ENCODE measurements at regions not wholly inside any gene's neighbourhood (a gene's known extent, or its start where the extent isn't known, plus 50 kb on each side); places are given as distances from the start of the nearest gene placed in this dataset.

GRCh38 chr5:57594436-57594835 lies 111.8 kb upstream of the ACTBL2 start:
- 91% methylated on average over 3 of the region's 6 CpGs; no CpG with 5 or more reads in 1 of the 2 experiments for WGBS, 2 experiments (ENCODE audit: insufficient coverage in 2 of 2)

GRCh38 chr5:57592236-57592635 lies 109.6 kb upstream of the ACTBL2 start:
- 80% methylated on average over 1 to 3 of the region's 3 CpGs for WGBS, 2 experiments (ENCODE audit: insufficient coverage in 2 of 2)
- H3K9me3 ChIP-seq (ENCODE audit: control insufficient read depth, low read length) = no peaks in the 10 kb centered on the region
- no peak overlapping the region for H3K4me3 ChIP-seq (ENCODE audit: extremely low read depth, insufficient read depth, low read length, poor library complexity, severe bottlenecking)
- no peaks in the 10 kb centered on the region for H3K4me1 ChIP-seq (ENCODE audit: control insufficient read depth, insufficient read depth, low read length, poor library complexity, severe bottlenecking)
- H3K36me3 ChIP-seq (ENCODE audit: control insufficient read depth, insufficient read depth, low read length) = no peaks in the 10 kb centered on the region
- no peak overlapping the region for H3K27ac ChIP-seq (ENCODE audit: low read depth, low read length, severe bottlenecking)

More at GRCh38 chr5:57594436-57594835, 111.8 kb upstream of the ACTBL2 start:
- Histone ChIP-seq H3K9me3 (ENCODE audit: control insufficient read depth, low read length) (no peaks in the 10 kb centered on the region), H3K4me3 (ENCODE audit: extremely low read depth, insufficient read depth, low read length, poor library complexity, severe bottlenecking) (no peak overlapping the region), H3K4me1 (ENCODE audit: control insufficient read depth, insufficient read depth, low read length, poor library complexity, severe bottlenecking) (no peaks in the 10 kb centered on the region), H3K27ac (ENCODE audit: low read depth, low read length, severe bottlenecking) (no peak overlapping the region), H3K36me3 (ENCODE audit: control insufficient read depth, insufficient read depth, low read length) (no peaks in the 10 kb centered on the region)

- Histone ChIP-seq H3K9me3 (ENCODE audit: control insufficient read depth, low read length) (no peaks in the 10 kb centered on the region), H3K36me3 (ENCODE audit: control insufficient read depth, insufficient read depth, low read length) (no peaks in the 10 kb centered on the region)
These were observed 104.0 kb upstream of the ACTBL2 start for GRCh38 chr5:57586649-57587048.

GRCh38 chr5:57582578-57583070 lies 100.0 kb upstream of the ACTBL2 start:
- no peaks in the 10 kb centered on the region for H3K9me3 ChIP-seq (ENCODE audit: control insufficient read depth, low read length)
- WGBS, 2 experiments (ENCODE audit: insufficient coverage in 2 of 2) = 74 to 100% methylated on average over 1 to 2 of the region's 3 CpGs
- H3K36me3 ChIP-seq (ENCODE audit: control insufficient read depth, insufficient read depth, low read length) = no peaks in the 10 kb centered on the region
- no peak overlapping the region for H3K4me3 ChIP-seq (ENCODE audit: extremely low read depth, insufficient read depth, low read length, poor library complexity, severe bottlenecking)
- no peak overlapping the region for H3K27ac ChIP-seq (ENCODE audit: low read depth, low read length, severe bottlenecking)
- no peaks in the 10 kb centered on the region for H3K4me1 ChIP-seq (ENCODE audit: control insufficient read depth, insufficient read depth, low read length, poor library complexity, severe bottlenecking)

More at GRCh38 chr5:57586649-57587048, 104.0 kb upstream of the ACTBL2 start:
- 100% methylated on average over 1 of the region's 1 CpG for WGBS, 2 experiments (ENCODE audit: insufficient coverage in 2 of 2)
- Histone ChIP-seq H3K27ac (ENCODE audit: low read depth, low read length, severe bottlenecking) (no peak overlapping the region), H3K4me1 (ENCODE audit: control insufficient read depth, insufficient read depth, low read length, poor library complexity, severe bottlenecking) (no peaks in the 10 kb centered on the region), H3K4me3 (ENCODE audit: extremely low read depth, insufficient read depth, low read length, poor library complexity, severe bottlenecking) (no peak overlapping the region)

DNA sequence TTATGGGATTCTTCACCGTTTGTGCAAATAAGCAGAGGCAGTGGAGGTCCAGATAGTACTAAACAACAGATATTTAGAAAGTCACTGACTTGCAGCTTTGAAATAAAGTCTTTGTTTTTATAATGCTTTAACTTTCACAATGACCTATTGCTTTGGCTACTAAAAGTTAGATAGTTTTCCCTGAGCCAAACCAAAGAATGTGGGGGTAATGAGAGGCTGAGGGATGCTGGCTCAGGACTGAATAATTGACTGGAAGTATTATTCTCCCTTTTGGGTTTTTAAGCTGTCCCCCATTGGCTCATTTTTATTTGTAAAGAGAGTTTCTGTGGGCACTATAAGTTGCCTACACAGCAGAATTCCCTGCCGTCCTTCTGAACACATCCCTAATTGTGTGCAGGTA lies 99.2 kb upstream of the ACTBL2 start:
- Histone ChIP-seq H3K9me3 (ENCODE audit: control insufficient read depth, low read length) (no peaks in the 10 kb centered on the region), H3K36me3 (ENCODE audit: control insufficient read depth, insufficient read depth, low read length) (no peaks in the 10 kb centered on the region), H3K27ac (ENCODE audit: low read depth, low read length, severe bottlenecking) (no peak overlapping the region), H3K4me1 (ENCODE audit: control insufficient read depth, insufficient read depth, low read length, poor library complexity, severe bottlenecking) (no peaks in the 10 kb centered on the region), H3K4me3 (ENCODE audit: extremely low read depth, insufficient read depth, low read length, poor library complexity, severe bottlenecking) (no peak overlapping the region)
- WGBS, 2 experiments (ENCODE audit: insufficient coverage in 2 of 2) = 100% methylated on average over 1 of the region's 2 CpGs; no CpG with 5 or more reads in 1 of the 2 experiments

- H3K4me3 ChIP-seq (ENCODE audit: extremely low read depth, insufficient read depth, low read length, poor library complexity, severe bottlenecking) = no peak overlapping the region
- no peaks in the 10 kb centered on the region for H3K4me1 ChIP-seq (ENCODE audit: control insufficient read depth, insufficient read depth, low read length, poor library complexity, severe bottlenecking)
- 71 to 93% methylated on average over 2 to 3 of the region's 4 CpGs for WGBS, 2 experiments (ENCODE audit: insufficient coverage in 2 of 2)
- no peaks in the 10 kb centered on the region for H3K36me3 ChIP-seq (ENCODE audit: control insufficient read depth, insufficient read depth, low read length)
- no peaks in the 10 kb centered on the region for H3K9me3 ChIP-seq (ENCODE audit: control insufficient read depth, low read length)
- no peak overlapping the region for H3K27ac ChIP-seq (ENCODE audit: low read depth, low read length, severe bottlenecking)
These were observed 98.6 kb upstream of the ACTBL2 start for GRCh38 chr5:57581222-57581621.

DNA sequence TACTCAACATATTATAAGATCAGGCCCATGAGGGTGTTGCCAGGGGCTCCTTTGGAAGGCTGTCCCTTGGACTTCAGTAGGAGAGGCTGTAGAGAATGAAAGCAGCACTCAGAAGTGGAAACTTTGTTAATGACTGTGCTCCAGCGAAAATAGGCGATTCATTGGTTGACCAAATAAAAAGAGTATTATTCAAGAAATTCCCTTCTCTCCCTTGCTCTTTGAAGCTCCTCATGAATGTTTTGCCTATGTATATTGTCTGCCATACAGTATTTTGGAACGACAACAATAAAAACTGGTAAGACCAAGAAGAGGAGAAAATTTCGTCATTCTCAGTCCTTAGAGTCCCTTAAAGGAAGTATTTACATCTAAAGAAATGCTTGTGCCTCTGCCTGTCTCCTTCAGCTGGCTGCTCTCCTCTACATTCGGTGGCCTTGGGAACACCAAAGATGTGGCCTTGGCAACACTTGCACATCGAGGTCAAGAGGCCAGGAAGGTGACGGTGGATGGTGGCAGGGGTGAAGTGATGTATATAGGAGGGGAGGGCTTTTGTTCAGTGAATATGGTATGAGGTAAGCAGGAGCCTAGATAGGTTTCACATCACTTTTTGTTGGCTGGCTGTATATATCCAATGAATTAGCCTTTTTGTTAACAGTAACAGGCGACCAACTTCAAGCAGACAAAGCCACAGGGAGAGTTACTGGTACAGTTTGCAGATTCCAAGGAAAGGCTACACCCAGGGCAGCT lies 95.0 kb upstream of the ACTBL2 start:
- 86 to 97% methylated on average over 4 to 6 of the region's 8 CpGs for WGBS, 2 experiments (ENCODE audit: insufficient coverage in 2 of 2)
- no peaks in the 10 kb centered on the region for H3K4me1 ChIP-seq (ENCODE audit: control insufficient read depth, insufficient read depth, low read length, poor library complexity, severe bottlenecking)

GRCh38 chr5:57576317-57576716 lies 93.7 kb upstream of the ACTBL2 start:
- Histone ChIP-seq H3K36me3 (ENCODE audit: control insufficient read depth, insufficient read depth, low read length) (no peaks in the 10 kb centered on the region), H3K27ac (ENCODE audit: low read depth, low read length, severe bottlenecking) (no peak overlapping the region), H3K9me3 (ENCODE audit: control insufficient read depth, low read length) (no peaks in the 10 kb centered on the region), H3K4me3 (ENCODE audit: extremely low read depth, insufficient read depth, low read length, poor library complexity, severe bottlenecking) (no peak overlapping the region), H3K4me1 (ENCODE audit: control insufficient read depth, insufficient read depth, low read length, poor library complexity, severe bottlenecking) (no peaks in the 10 kb centered on the region)
- 93 to 95% methylated on average over 3 to 4 of the region's 6 CpGs for WGBS, 2 experiments (ENCODE audit: insufficient coverage in 2 of 2)

More for the DNA sequence above, 95.0 kb upstream of the ACTBL2 start:
- H3K27ac ChIP-seq (ENCODE audit: low read depth, low read length, severe bottlenecking) = no peak overlapping the region
- no peaks in the 10 kb centered on the region for H3K36me3 ChIP-seq (ENCODE audit: control insufficient read depth, insufficient read depth, low read length)
- H3K4me3 ChIP-seq (ENCODE audit: extremely low read depth, insufficient read depth, low read length, poor library complexity, severe bottlenecking) = no peak overlapping the region
- no peaks in the 10 kb centered on the region for H3K9me3 ChIP-seq (ENCODE audit: control insufficient read depth, low read length)

DNA sequence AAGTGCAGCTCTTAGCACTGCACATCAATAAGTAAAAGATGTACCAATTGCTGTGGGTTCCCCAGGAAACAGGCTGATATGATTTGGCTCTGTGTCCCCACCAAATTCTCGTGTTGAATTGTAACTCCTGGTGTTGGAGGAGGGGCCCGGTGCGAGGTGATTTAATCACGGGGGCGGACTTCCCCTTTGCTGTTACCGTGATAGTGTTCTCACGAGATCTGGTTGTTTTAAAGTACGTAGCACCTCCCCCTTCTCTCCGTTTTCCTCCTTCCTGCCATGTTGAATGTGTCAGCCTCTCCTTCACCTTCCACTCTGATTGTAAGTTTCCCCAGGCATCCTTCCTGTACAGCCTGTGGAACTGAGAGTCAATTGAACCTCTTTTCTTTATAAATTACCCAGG lies 93.2 kb upstream of the ACTBL2 start:
- Histone ChIP-seq H3K9me3 (ENCODE audit: control insufficient read depth, low read length) (no peaks in the 10 kb centered on the region), H3K36me3 (ENCODE audit: control insufficient read depth, insufficient read depth, low read length) (no peaks in the 10 kb centered on the region), H3K4me1 (ENCODE audit: control insufficient read depth, insufficient read depth, low read length, poor library complexity, severe bottlenecking) (no peaks in the 10 kb centered on the region), H3K27ac (ENCODE audit: low read depth, low read length, severe bottlenecking) (no peak overlapping the region), H3K4me3 (ENCODE audit: extremely low read depth, insufficient read depth, low read length, poor library complexity, severe bottlenecking) (no peak overlapping the region)
- WGBS, 2 experiments (ENCODE audit: insufficient coverage in 2 of 2) = 89 to 91% methylated on average over 5 of the region's 9 CpGs

DNA sequence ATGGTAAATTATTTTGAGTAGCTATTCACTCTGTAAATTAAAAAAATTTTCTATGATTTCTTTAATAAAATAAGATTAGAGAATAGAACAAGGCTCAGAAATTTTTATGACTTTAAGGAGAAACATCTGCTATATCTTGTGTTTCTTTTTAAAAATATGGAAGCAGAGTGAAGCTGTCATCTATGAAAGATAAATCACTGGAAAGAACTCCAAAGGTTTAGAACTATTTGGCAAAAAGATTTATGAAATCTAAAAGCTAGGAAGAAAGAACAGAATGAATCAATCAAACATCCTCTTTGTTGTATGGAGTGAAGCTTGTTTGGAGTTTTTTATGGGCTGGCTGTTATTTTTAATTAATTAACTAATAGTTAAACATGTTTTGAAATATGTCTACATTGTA lies 89.8 kb upstream of the ACTBL2 start:
- Histone ChIP-seq H3K9me3 (ENCODE audit: control insufficient read depth, low read length) (no peaks in the 10 kb centered on the region), H3K36me3 (ENCODE audit: control insufficient read depth, insufficient read depth, low read length) (no peaks in the 10 kb centered on the region), H3K27ac (ENCODE audit: low read depth, low read length, severe bottlenecking) (no peak overlapping the region), H3K4me3 (ENCODE audit: extremely low read depth, insufficient read depth, low read length, poor library complexity, severe bottlenecking) (no peak overlapping the region), H3K4me1 (ENCODE audit: control insufficient read depth, insufficient read depth, low read length, poor library complexity, severe bottlenecking) (no peaks in the 10 kb centered on the region)

DNA sequence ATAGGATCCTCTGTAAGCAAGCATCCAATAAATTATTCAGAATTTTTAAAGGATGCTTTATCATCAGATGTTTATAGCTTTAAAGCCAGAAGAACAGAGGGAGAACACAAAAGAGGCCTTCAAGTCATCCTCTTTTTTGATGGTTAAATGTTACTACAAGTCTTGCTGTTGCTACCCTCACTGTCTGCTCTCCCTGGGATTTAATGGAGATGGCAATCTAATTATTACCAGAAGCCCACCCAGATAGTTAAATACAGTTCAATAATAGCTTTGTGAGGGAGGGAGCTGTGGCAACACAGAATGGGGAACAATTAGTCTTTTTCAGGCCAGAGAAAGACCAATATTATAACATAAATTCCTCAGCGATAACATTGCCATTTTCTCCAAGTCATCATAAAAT lies 87.0 kb upstream of the ACTBL2 start:
- H3K4me3 ChIP-seq (ENCODE audit: extremely low read depth, insufficient read depth, low read length, poor library complexity, severe bottlenecking) = no peak overlapping the region
- H3K9me3 ChIP-seq (ENCODE audit: control insufficient read depth, low read length) = no peaks in the 10 kb centered on the region
- H3K27ac ChIP-seq (ENCODE audit: low read depth, low read length, severe bottlenecking) = no peak overlapping the region
- WGBS, 2 experiments (ENCODE audit: insufficient coverage in 2 of 2) = no CpG with 5 or more reads among the region's 1 CpG
- no peaks in the 10 kb centered on the region for H3K4me1 ChIP-seq (ENCODE audit: control insufficient read depth, insufficient read depth, low read length, poor library complexity, severe bottlenecking)
- H3K36me3 ChIP-seq (ENCODE audit: control insufficient read depth, insufficient read depth, low read length) = no peaks in the 10 kb centered on the region

All from mesodermal cell (in vitro differentiated cells).